ENCODE measurements at regions not wholly inside any gene's neighbourhood (a gene's known extent, or its start where the extent isn't known, plus 50 kb on each side); places are given as distances from the start of the nearest gene placed in this dataset.

DNA sequence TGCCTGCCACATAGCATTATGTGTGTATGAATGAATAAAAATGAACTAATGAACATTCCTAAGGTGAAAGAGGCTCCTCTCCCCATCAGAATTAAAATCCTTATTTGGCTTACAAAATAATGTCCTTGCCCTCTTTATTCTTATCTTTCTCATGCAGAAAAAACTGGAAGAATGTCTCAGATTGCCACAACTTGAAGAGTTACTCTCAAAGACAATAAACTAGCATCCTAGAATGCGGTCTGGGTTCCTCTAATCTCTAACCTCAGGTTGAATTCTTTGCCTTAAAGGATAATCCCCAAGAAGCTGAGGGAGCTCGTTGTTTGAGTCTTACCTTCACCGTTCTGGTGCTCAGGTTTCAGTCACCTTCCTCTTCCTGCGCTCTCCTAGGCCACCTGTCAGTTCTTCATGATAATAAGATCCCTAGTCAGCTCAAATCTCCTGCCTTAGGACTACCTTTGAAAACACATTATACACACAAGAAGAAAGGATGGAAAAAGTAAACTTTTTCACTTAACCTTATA, 147.1 kb downstream of the PHLDA1 start:
- TF ChIP-seq POLR2A (IDR thresholded peaks at IDR 0.05; ENCODE audit: low read length) = no peak
- no peak for TF ChIP-seq GATA1 (IDR thresholded peaks at IDR 0.05; ENCODE audit: low read depth, low read length)
